Endothelial cell of umbilical vein (primary cell): ENCODE measurements at regions not wholly inside any gene's neighbourhood (a gene's known extent, or its start where the extent isn't known, plus 50 kb on each side); places are given as distances from the start of the nearest gene placed in this dataset.

Experiments
- BruUV-seq: library from RNA; stranded (reverse); fragments of 400-500 nt; replicated peaks from 2 replicates; lab custom pipeline; 2021; lab: Mats Ljungman, UMichigan
- CTCF ChIA-PET: fragments of 300-600, 350-600 bp; sonication (Branson Sonifier 250); formaldehyde crosslinking; loops from one replicate; lab custom pipeline; 2021; ENCODE audit warnings: antibody characterized with exemption, inconsistent platforms; lab: Charles Lee
- POLR2A ChIA-PET: fragments of 300-600, 350-600 bp; sonication (Branson Sonifier 250); formaldehyde crosslinking; loops from one replicate; lab custom pipeline; 2021; ENCODE audit warnings: antibody characterized with exemption, inconsistent platforms; lab: Charles Lee
- DNase-seq: peaks from one replicate; pipeline ENCODE4 v3.0.0-alpha.2; 2011; ENCODE audit warnings: low read depth, low spot score
- FAIRE-seq: peaks from 2 replicates; lab custom pipeline; 2011; peaks lifted over from hg19 to GRCh38; lab: Jason Lieb, UNC
- H2AFZ ChIP-seq: 2 replicates; pipeline ENCODE4 v1.6.0; 2012; ENCODE audit warnings: low read depth, low read length, control low read depth, inconsistent platforms
- H3K27ac ChIP-seq: 2 replicates; pipeline ENCODE4 v1.5.1; 2011; ENCODE audit warnings: low read depth, mild to moderate bottlenecking, control low read depth, low read length, moderate library complexity; ENCODE audit not compliant: insufficient read depth
- H3K27me3 ChIP-seq, 2 experiments: 2 replicates each; pipeline versions ENCODE4 v1.6.0 to v1.6.1; 2011; ENCODE audit warnings: low read length in 2 of 2, mixed read lengths in 1 of 2; ENCODE audit not compliant: control insufficient read depth in 2 of 2, insufficient read depth in 2 of 2
- H3K36me3 ChIP-seq, 2 experiments: 2 replicates in 1 of 2; 3 replicates in 1 of 2; pipeline ENCODE4 v1.5.1; 2011; ENCODE audit warnings: low read length in 2 of 2, mild to moderate bottlenecking in 1 of 2, moderate library complexity in 1 of 2; ENCODE audit not compliant: control insufficient read depth in 2 of 2, insufficient read depth in 2 of 2; ENCODE audit errors: extremely low read depth in 1 of 2
- H3K4me1 ChIP-seq: 3 replicates; pipeline ENCODE4 v1.5.1; 2011; ENCODE audit warnings: mild to moderate bottlenecking, low read length; ENCODE audit not compliant: control insufficient read depth, insufficient read depth; ENCODE audit errors: extremely low read depth
- H3K4me2 ChIP-seq: 2 replicates; pipeline ENCODE4 v1.6.1; 2011; ENCODE audit warnings: low read length, control low read depth, mixed read lengths; ENCODE audit not compliant: insufficient read depth
- H3K4me3 ChIP-seq, 3 experiments: fragments of 200-600 bp in 1 of 3; sonication (generic), shearing (Covaris generic) in 1 of 3; replicated peaks in 1 of 3; 2 replicates each; pipeline ENCODE4 v1.5.1; 2011 to 2016; ENCODE audit warnings: control low read depth in 3 of 3, low read length in 3 of 3, mild to moderate bottlenecking in 2 of 3, inconsistent platforms in 1 of 3, low read depth in 1 of 3, moderate library complexity in 1 of 3; ENCODE audit not compliant: insufficient read depth in 1 of 3
- H3K79me2 ChIP-seq: 2 replicates; pipeline ENCODE4 v1.6.0; 2012; ENCODE audit warnings: low read length, inconsistent platforms; ENCODE audit not compliant: control insufficient read depth, insufficient read depth
- H3K9ac ChIP-seq: replicated peaks from 2 replicates; pipeline ENCODE3; 2011; ENCODE audit warnings: low read length, control low read depth; ENCODE audit not compliant: insufficient read depth; ENCODE audit errors: extremely low read depth
- H3K9me1 ChIP-seq: replicated peaks from 3 replicates; pipeline ENCODE4 v1.6.0; 2011; ENCODE audit warnings: mild to moderate bottlenecking, low read length; ENCODE audit not compliant: control insufficient read depth, insufficient read depth; ENCODE audit errors: extremely low read depth
- H3K9me3 ChIP-seq: replicated peaks from 2 replicates; pipeline ENCODE4 v1.5.1; 2012; ENCODE audit warnings: low read length, inconsistent platforms; ENCODE audit not compliant: control insufficient read depth, insufficient read depth
- H4K20me1 ChIP-seq: replicated peaks from 2 replicates; pipeline ENCODE3; 2011; ENCODE audit warnings: mild to moderate bottlenecking, low read length; ENCODE audit not compliant: control insufficient read depth, insufficient read depth; ENCODE audit errors: extremely low read depth
- EZH2 ChIP-seq: IDR thresholded peaks from 2 replicates; pipeline ENCODE4 v1.6.1; 2012; ENCODE audit warnings: borderline replicate concordance, low read depth, mild to moderate bottlenecking, moderate library complexity, low read length, inconsistent platforms; ENCODE audit not compliant: severe bottlenecking
- FOS ChIP-seq: IDR thresholded peaks from 2 replicates; pipeline ENCODE4 v1.6.1; 2011; ENCODE audit warnings: mild to moderate bottlenecking, low read length, moderate library complexity, borderline replicate concordance; ENCODE audit not compliant: insufficient read depth
- GATA2 ChIP-seq: IDR thresholded peaks from 2 replicates; pipeline ENCODE4 v1.7.0; 2011; ENCODE audit warnings: low read depth, mild to moderate bottlenecking, moderate library complexity, mixed read lengths, low read length; ENCODE audit not compliant: insufficient read length, insufficient read depth
- JUN ChIP-seq: IDR thresholded peaks from 2 replicates; pipeline ENCODE4 v1.6.1; 2011; ENCODE audit warnings: borderline replicate concordance, low read depth; ENCODE audit not compliant: insufficient read length, insufficient read depth
- MYC ChIP-seq: IDR thresholded peaks from one replicate; pipeline ENCODE4 v1.6.1; 2011; ENCODE audit warnings: mild to moderate bottlenecking, low read depth, low read length
- POLR2A ChIP-seq: IDR thresholded peaks from 2 replicates; pipeline ENCODE4 v1.6.1; 2012; ENCODE audit warnings: low read depth, mild to moderate bottlenecking, control low read depth, low read length
- POLR2AphosphoS5 ChIP-seq: IDR thresholded peaks from 2 replicates; pipeline ENCODE4 v1.6.1; 2012; ENCODE audit warnings: low read depth, mild to moderate bottlenecking, control low read depth, low read length, moderate library complexity; ENCODE audit not compliant: insufficient read depth
- dilution Hi-C: fragments of 300-500 bp; cut with MboI; formaldehyde crosslinking; loops from one replicate; pipeline ENCODE4 v1.15.0; 2019; ENCODE audit warnings: low sequenced_read_pairs; ENCODE audit not compliant: extremely low pct_ligation_motif_present
- intact Hi-C: fragments of 100-400 bp; cut with micrococcal nuclease; formaldehyde crosslinking; loops from one replicate; pipeline ENCODE4 v1.10.0; 2022
- TF ChIP-seq, protein P1 (sequence below), 2 donors: IDR thresholded peaks; 1 replicate in 1 of 2; 2 replicates in 1 of 2; pipeline ENCODE4 v1.5.1; 2011; ENCODE audit warnings: low read length in 2 of 2, mild to moderate bottlenecking in 2 of 2, moderate library complexity in 2 of 2, control low read depth in 1 of 2, inconsistent platforms in 1 of 2, low read depth in 1 of 2; ENCODE audit not compliant: insufficient read depth in 1 of 2; ENCODE audit errors: extremely low read depth in 1 of 2
- TF ChIP-seq, protein P2 (sequence below): IDR thresholded peaks from 2 replicates; pipeline ENCODE4 v1.6.1; 2011; ENCODE audit not compliant: insufficient read depth, insufficient read length

DNA sequence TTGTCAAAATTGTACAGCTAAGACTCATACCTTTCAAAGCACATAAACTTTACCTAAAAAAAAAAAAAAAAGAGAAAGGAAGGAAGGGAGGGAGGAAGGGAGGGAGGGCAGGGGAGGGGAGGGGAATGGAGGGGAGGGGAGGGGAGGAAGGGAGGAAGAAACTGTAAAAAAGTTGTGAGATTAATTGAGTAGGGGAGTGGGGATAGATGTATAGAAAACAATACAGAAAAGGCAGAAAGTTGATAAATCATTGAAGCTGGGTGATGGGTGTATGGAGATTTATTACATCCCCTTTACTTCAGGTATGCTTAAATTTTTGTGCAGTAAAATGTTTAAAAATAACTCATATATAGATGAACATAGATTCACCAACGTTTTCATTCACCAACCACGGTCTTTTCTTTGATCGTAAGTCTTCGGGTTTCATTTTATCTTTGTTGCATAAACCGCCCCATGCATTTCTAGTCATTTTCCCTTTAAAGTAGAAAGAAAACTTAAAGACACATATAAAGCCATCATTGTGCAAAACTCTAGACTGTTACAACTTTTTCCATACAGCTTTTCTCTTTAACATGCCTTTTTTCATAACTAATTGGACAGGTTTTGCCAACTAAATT lies 191.2 kb upstream of the KRR1 start:
- BruUV-seq, result no TSS peak
- H3K27me3 ChIP-seq, result no peaks in the 10 kb centered on the region
- H3K27ac ChIP-seq, result no peak overlapping the region
- no peaks in the 10 kb centered on the region for H4K20me1 ChIP-seq
- ChIA-PET CTCF (no interaction called here), POLR2A (interaction anchor here (0.6 kb wide), 1 partner anchor 12 kb away, joined by 4 read pairs; no protein-coding TSS in a partner anchor)
- no peaks in the 10 kb centered on the region for H3K79me2 ChIP-seq
- no peak for DNase-seq
- no peak overlapping the region for H3K4me2 ChIP-seq
- no peaks in the 10 kb centered on the region for H3K9me1 ChIP-seq
- FAIRE-seq, result no peak
- H3K4me3 ChIP-seq, result no peak overlapping the region
- no peak overlapping the region for H2AFZ ChIP-seq
- no peaks in the 10 kb centered on the region for H3K9me3 ChIP-seq
- intact Hi-C loops, result no loop called here
- no peak for TF ChIP-seq EZH2
- TF ChIP-seq POLR2AphosphoS5, result no peak
- TF ChIP-seq, protein P1, sequence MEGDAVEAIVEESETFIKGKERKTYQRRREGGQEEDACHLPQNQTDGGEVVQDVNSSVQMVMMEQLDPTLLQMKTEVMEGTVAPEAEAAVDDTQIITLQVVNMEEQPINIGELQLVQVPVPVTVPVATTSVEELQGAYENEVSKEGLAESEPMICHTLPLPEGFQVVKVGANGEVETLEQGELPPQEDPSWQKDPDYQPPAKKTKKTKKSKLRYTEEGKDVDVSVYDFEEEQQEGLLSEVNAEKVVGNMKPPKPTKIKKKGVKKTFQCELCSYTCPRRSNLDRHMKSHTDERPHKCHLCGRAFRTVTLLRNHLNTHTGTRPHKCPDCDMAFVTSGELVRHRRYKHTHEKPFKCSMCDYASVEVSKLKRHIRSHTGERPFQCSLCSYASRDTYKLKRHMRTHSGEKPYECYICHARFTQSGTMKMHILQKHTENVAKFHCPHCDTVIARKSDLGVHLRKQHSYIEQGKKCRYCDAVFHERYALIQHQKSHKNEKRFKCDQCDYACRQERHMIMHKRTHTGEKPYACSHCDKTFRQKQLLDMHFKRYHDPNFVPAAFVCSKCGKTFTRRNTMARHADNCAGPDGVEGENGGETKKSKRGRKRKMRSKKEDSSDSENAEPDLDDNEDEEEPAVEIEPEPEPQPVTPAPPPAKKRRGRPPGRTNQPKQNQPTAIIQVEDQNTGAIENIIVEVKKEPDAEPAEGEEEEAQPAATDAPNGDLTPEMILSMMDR (IDR thresholded peaks at IDR 0.05; ENCODE audit: extremely low read depth in 1 of 2, insufficient read depth in 1 of 2, low read depth in 1 of 2, low read length in 2 of 2), result no peak
- TF ChIP-seq POLR2A, result no peak
- no peak for TF ChIP-seq JUN
- no peak for TF ChIP-seq GATA2
- TF ChIP-seq, protein P2, sequence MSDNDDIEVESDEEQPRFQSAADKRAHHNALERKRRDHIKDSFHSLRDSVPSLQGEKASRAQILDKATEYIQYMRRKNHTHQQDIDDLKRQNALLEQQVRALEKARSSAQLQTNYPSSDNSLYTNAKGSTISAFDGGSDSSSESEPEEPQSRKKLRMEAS, result no peak
- no peak for TF ChIP-seq MYC
- no peak for TF ChIP-seq FOS
- H3K4me1 ChIP-seq, result peaks cover 59% of the 10 kb centered on the region
- no peaks in the 10 kb centered on the region for H3K36me3 ChIP-seq
- no peak overlapping the region for H3K9ac ChIP-seq
- dilution Hi-C loops, result no loop called here
